GM12875 (cell line): ENCODE measurements at regions not wholly inside any gene's neighbourhood (a gene's known extent, or its start where the extent isn't known, plus 50 kb on each side); places are given as distances from the start of the nearest gene placed in this dataset.

Source experiments
- H3K4me3 ChIP-seq: one replicate; pipeline ENCODE4 v1.5.1; 2011; ENCODE audit warnings: low read depth, low read length, control low read depth
- CTCF ChIP-seq: IDR thresholded peaks from 2 replicates; pipeline ENCODE4 v1.5.1; 2011; ENCODE audit warnings: low read depth, mild to moderate bottlenecking, control low read depth, inconsistent platforms, low read length, moderate library complexity, borderline replicate concordance; ENCODE audit not compliant: insufficient read depth

- H3K4me3 ChIP-seq: no peak overlapping the region
- TF ChIP-seq CTCF: no peak
Observed at GRCh38 chr6:69623357-69623756, 173.5 kb downstream of the LMBRD1 start.

GRCh38 chr6:69622924-69623323 is 173.9 kb downstream of the LMBRD1 start:
- no peak for TF ChIP-seq CTCF
- no peak overlapping the region for H3K4me3 ChIP-seq

GRCh38 chr6:69622230-69622629 is 174.6 kb downstream of the LMBRD1 start:
- no peak for TF ChIP-seq CTCF
- no peak overlapping the region for H3K4me3 ChIP-seq

- H3K4me3 ChIP-seq: no peak overlapping the region
- no peak for TF ChIP-seq CTCF
Observed at GRCh38 chr6:69617163-69617562, 179.6 kb downstream of the LMBRD1 start.

- no peak for TF ChIP-seq CTCF
- no peak overlapping the region for H3K4me3 ChIP-seq
Observed at GRCh38 chr6:69609836-69610472, 186.9 kb downstream of the LMBRD1 start.

- H3K4me3 ChIP-seq: no peak overlapping the region
- no peak for TF ChIP-seq CTCF
Observed at GRCh38 chr6:69601132-69601531, 195.7 kb downstream of the LMBRD1 start.

GRCh38 chr6:69594405-69594804 is 202.4 kb downstream of the LMBRD1 start:
- H3K4me3 ChIP-seq: no peak overlapping the region
- no peak for TF ChIP-seq CTCF
